ENCODE measurements at regions not wholly inside any gene's neighbourhood (a gene's known extent, or its start where the extent isn't known, plus 50 kb on each side); places are given as distances from the start of the nearest gene placed in this dataset.
"Not testable (repeated sequence)": the region's sequence is repeated elsewhere in the genome, so short reads cannot be mapped to it uniquely, and the experiment has no call there.

DNA sequence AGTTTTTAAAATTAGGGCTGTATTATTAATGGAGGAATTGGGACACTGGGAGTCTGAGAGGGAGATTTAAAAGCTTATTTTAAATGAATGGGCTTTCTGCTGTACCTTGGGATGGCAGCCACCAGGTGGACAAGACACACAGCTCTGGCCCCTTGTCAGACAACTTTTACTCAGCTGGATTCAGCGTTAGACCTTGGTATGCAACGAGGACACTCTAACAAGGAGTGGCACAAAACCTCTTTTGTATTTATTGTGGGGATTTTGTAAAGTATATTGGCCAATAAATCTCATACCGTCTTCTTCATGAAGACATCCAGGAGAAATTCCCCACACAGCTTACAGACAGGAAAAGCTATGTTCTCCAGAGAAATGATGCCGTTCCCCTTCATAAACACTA is 105.7 kb downstream of the LCA5 start:
- DNase-seq, result no peak

DNA sequence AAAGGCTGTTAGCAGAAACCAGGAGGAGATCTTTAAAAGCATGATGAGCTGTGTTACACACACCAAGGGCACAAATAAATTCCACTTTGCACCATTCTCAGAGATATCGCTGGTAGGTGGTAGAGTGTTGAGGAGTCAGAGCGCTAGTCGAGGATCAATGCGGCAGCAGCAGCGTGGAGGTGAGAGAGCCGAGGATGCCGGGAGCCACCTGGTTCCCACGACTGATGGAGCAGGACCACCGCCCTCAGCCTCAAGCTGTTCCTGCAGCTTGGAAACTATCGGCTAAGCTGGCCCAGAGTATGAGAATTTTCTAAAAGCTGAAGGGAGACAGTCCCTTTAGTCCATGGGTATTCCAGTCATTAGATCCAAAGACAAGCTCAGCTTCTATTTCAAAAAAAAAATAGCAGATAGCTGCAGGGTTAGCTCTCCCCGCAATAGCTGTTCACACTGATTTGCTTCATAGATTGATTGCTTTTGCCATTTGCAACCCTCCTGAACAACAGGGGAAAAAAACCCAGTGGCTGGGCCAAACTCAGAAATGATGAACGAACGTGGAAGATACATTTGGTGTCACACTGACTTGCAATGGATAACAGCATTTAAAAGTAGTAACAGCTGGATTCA is 106.2 kb downstream of the LCA5 start:
- no peak for DNase-seq

DNA sequence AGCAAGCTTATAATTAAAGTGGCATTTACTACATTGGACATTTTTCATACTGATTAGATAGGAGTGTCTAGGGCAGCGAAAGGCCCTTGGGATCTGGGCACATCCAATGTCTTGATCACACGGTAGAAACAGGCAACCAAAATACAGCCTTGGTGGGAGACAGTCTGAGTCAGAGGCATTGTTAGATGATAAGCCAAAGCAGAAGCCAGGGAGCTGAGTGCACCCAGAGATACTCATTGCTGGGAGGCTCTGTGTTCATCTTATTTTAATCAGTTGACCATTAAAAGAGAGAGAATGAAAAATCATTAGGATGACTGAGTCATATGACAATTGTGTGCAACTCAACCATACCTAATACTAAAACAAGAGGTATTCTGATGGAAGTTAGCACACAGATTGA is 109.5 kb downstream of the LCA5 start:
- no peak for DNase-seq

DNA sequence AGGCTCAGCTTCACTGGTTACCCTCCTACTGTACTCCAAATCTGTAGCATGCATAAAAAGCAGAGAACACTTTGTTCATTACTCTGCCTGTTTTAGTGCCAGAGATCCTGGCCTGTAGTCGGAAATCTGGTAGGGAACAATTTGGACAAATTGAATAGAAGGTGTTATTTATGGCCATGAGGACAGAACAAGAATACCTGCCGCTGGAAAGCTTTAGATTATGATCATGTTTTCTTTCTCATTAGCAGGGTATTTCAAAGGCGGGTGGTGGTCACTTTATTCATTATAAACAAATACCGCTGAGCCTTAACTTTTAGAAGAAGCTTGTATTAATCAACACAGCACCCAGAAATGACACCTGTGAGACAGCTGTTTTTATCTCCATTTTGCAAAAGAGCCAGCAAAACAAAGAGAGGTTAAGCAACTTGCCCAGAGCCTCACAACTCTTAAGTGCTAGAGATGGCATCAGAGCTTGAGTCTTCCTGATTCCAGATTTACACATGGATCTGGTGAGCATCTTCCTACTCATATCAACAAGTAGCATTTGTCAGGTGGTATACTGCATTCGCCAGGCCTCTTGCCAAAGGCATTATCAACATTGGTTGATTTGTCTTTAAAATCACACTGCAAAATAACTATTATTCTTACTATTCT is 110.5 kb downstream of the LCA5 start:
- no peak for DNase-seq

DNA sequence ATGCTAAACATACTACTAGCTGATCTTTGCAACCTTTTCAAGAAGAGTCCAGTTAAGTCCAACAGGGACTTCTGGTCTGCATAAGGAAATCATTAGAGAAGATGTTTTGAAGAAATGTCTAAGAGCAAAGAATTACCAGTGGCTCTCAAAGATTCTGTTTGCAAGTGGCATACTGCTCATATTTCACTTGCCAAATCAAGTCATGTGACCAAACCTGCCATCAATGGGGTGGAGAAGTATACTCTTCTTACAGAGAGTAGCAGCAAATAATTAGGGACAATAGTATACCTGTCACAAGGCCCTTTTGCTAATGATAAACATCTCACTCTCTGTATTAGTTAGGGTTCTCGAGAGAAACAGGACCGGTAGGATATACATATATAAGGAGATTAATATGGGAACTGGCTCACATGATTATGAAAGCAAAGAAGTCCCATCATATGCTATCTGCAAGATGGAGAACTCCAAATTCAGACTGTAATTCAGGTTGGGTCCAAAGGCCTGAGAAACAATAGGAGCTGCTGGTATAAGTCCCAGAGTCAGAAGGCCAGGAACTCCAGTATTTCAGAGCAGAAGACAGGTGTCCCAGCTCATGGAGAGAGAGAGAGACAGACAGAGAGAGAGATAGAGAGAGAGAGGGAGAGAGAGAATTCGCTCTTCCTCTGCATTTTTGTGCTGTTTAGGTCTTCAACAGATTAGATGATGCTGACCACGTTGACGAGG is 111.5 kb downstream of the LCA5 start:
- no peak for DNase-seq

DNA sequence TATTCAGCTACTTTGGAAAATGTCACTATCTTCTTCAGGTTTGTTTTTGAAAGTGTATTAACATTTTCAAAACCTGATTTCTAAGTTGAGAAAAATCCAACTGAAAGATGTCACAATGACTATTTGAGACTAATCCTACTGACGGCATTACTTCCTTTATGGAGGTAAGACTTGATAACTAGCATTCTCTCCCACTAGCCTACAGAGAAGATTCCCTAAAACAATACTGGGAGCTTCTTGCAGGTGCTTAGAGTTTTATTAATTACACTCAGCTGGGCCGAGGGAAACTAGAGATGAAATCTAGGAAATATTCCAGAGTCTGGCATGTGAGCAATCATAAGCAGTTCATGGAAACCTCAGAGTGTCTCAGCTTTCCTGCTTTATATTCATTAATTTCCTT is 114.0 kb downstream of the LCA5 start:
- no peak for DNase-seq

DNA sequence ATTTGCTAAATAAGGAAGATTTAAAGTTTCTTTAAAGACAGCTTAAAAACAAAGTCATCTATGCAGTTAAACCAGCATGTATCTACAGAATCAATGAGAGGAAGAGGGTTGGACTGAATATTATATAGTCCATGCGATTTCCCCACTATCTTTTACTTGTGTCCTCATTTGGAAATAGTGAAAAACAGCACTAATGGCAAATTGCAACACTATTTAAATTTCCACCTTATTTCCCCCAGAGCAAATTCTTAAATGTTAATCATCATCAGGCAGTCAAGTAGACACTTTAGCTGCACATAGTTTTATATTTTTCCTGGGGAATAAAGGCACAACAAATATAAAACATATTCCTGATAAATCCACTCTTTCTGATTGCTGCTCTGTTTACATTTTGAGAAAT is 114.6 kb downstream of the LCA5 start:
- no peak for DNase-seq

DNA sequence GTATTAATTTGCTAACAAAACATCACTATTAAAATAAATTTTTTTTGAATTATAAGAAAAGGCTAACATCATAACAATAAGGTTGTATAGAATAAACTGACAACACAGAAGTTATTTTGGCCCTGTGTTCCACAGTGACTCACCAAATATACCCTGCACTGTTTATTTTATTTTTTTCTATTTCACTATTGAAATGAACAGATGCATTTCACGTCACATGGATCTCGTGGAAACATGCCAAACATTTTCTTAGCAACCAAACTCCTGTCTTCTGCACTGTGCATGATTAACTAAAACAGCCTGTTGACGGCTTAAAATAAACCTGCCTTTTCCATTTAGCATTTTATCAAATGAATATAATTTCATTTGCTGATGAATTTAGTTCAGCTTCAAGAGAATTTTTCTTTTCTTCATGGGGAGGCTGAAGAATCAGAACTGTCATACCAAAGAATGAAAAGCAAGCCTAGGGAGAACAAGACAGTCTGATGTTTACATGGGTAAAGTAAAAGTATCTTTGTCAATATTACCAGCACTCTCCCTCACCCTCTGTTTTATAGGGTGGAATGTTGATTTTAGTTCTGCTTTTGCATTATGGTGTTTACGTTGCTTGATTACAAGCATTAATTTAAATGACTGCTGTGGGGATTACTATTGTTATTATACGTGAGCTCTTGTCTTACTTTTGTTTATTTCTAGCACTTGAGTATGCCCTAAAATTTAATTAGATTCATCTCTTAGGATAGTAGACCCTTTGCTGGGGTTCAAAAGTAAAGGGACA is 115.3 kb downstream of the LCA5 start:
- DNase-seq, result no peak

DNA sequence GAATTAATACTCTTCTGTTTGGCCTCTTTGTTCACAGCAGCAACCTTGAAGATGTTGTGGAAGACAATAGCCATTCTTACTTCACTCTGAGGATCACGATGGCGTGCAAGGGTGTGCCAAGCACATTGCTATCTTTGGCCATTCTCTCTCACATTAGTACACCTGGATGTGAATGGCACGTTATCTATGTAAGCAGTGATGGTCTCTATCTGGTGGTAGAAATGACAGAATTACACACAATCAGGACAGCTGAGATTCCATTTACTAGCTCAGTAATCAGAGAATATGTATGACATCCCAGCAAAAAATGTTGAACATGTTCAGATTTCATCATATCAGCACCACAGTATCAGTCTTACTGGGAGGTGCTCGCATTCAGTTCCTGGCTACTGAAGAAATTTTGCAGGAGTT is 116.2 kb downstream of the LCA5 start:
- DNase-seq, result no peak

DNA sequence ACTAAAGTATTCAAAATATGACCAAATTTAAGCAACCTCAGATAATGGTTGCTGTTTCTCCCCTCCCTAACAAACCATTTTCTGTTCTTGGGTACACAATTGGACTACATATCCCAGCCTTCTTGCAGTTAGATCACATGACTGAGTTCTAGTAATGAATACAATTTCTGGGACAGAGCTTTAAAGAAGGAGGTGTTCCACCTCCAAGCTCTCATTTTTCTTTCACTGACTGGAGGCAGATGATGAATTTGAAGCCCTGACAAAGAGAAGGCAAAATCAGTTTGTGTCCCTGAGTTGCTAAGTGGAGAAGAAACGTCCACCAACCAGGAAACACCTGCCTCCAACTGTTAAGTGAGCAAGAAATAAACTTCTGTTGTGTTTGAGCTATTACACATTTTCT is 117.2 kb downstream of the LCA5 start:
- no peak for DNase-seq

DNA sequence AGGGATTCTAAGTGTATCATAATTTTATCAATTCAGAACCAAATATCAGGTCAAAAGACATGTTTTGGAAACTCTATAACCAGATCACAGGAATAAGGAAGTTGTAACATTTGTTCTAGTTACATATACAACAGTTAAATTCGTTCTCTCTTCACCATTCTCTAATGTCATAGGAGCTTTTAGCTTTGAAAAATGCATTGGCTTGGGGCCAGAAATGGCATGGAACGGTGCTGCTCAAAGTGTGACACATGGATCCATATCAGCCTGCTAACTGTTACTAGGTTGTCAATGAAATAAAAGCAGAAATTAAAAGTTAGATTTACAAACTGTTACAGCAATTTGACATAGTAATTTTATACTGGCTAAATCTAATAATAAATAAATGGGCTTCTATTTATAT is 120.3 kb downstream of the LCA5 start:
- no peak for DNase-seq

DNA sequence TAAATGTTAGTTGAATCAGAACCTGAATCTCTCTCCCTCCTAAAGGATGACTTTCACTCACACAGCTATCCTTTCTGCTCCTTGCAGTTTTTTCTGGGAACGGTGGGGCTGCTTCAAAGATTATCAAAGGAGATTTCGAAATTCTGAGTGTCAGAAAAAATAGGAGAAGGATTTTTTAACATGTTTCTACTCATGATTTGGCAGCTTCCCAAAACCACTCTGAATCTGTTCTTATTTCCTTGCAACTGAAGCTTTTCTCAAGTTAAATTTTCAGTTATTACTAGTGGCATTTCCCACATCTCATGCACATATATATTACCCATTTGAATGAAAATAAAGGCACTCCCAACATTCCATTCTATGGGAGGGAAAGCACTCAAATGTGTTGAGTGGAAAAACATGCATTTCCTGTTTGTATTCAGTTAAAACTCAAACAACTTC is 123.6 kb downstream of the LCA5 start:
- DNase-seq, result no peak

DNA sequence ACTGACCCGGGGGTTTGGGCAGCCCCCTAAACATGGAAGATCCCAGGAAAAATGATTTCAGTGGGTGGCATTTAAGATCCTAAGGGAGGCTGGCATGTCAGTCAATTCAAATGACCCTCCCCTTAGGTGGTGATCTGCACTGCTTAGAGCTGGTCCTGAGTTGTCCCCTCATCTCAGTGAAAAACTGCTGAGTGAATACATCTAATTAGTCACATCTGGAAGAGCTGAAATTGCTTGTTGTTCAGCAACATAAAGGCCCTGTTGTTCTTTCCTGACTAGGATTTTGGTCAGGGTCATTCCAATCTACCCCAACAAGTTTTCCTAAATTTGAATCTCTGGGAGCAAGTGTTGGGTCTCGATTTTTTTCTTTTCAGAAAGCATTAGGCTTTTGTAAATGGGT is 126.4 kb downstream of the LCA5 start:
- no peak for DNase-seq

DNA sequence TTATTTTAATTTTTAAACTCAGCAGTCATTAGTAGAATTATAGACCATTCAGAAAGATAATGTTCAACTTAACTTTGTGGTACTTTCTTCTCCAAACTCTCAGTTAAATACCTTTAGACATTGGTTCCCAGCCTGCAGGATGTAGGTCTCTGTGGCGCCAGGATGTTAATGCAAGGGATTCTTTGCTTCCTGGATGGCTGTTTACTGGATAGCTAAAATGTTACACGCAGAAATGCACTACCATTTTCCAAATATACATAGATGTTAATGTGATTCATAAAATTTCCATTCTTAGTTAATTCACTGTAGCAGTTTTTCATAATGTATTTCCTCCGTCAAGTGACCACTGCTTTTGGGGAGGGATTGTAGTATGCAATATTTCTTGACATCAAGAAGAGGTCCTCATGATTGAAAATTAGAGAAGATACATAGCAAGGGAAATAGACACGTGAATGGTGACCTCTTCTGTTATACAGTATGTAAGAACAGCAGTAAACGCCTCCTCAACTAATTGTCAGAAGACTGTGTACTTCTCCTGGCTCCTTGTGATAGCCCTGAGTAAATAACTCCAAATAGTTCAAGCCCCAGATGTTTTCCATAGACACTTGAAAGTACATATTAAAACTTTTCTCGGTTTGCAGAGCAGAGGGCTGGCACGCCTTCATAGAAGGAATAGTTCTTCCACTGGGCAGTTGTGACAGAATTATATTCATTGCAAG is 128.8 kb downstream of the LCA5 start:
- DNase-seq, result no peak

DNA sequence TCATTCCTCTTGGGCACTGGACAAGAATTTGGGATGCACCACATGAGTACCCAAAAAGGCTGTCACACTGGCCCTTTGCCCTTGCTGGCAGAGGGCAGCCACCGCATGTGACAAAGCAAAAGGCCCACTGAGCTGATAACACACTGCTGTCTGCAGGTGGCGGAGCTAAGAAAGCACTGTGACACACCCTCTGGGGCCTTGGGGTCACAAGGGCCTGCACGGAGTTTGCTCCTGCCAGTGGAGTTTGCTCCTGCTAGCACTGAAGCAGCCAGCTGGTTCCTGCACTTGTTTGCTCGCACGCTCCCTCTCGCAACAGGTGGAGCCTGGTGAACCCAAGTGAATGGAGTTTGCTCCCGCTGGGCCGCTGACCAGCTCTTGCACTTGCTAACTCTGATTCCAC is 132.6 kb downstream of the LCA5 start:
- DNase-seq, result no peak

DNA sequence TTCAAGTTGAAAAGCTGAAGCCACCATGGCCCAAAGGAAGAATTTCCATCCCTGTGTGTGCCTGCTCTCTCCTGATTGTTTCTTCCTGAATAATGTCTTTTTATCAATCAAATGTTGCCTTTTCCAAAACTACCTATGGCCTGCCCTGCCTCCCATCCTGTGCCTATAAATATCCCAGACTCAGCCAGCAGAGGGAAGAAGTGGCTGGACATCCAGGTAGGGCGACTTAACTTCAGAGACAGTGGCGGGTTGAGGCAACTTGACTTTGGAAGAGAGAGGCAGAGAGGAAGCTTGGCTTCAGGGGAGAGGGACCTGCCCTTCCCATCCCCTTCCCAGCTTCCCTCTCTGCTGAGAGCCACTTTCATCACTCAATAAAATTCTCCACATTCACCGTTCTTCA is 133.0 kb downstream of the LCA5 start:
- DNase-seq, result no peak

DNA sequence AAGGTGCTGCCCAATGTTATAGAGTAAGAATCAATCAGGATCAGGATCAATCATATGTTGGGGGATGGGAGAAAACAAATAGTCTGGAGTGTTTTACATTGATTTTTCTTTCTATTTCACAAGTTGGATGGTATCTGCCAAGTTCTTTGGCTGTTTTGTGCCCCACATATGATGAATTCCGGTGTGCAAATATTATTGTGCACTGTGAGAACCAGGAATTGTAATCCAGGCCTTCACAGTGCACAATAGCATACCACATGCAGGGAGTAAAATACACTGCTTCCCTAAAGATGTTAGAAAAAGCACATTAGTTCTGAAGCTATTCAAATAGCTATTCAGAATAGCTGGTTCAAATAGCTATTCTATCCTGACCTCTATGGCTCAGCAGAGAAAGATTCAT is 133.7 kb downstream of the LCA5 start:
- no peak for DNase-seq

DNA sequence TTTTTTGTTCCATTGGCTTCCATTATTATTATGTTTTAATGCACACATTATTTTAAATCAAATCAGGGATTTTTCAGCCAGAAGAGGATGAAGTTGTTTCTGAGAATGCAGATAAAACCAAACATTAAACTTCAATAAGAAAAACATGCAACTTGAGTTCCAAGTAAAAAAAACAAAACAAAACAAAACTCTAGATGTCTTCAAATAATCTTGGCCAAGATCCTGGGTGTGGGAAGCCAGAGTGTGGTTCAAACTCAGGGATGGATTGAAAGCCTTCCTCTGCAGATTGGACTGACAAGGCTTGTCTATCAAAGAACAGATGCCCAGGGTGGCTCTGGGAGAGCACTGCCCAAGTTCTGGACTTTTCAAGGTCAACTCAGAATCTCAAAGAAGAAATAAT is 134.1 kb downstream of the LCA5 start:
- no peak for DNase-seq

DNA sequence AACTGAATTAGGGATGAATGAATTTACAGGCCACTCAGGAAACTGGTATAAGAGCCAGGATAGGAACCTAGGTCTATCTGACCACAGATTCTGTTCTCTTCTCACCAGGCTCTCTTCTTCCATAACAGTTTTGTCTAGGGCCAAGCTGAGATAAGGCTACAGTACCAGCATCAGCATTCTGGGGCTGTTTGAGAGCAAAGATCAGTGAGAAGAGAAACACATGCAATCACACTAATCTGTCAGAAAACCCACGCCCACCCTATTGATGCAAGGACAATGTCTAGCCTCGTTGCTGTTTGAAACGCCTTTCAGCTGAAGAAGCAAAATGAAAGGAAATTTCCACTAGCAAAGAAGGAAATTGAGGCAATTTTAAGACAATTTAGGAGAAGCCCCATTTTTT is 137.7 kb downstream of the LCA5 start:
- no peak for DNase-seq

DNA sequence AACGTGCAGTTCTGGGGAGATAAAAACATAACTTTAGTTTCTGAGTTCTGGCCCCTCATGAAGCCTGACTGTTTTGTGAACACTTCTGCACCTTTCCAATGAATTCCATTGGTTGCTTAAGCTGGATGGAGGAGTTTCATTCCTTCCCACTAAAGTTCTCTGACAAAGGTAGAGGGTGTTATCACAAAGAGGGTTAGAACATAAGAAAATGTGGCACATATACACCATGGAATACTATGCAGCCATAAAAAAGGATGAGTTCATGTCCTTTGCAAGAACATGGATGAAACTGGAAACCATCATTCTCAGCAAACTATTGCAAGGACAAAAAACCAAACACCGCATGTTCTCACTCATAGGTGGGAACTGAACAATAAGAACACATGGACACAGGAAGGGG is 138.6 kb downstream of the LCA5 start:
- not testable (repeated sequence) for DNase-seq

DNA sequence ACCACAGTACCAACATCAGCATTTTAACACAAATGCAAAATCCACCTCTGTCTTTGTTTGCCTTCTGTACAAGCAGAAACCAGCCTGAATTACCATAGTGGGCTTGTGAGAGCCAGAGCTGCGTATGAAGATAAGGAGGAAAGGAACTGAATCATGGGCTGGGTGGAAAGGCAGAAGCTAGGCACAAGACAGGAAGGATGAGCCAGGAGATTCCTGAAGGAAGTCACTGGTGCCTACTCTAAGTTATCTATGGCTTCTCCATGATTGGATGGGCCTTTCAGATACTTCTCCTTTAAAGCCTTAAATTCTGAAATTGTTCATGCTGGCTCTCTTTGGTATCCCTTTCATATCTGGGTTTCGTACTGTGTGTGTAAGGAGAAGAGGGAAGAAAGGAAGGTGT is 140.6 kb downstream of the LCA5 start:
- DNase-seq, result no peak

DNA sequence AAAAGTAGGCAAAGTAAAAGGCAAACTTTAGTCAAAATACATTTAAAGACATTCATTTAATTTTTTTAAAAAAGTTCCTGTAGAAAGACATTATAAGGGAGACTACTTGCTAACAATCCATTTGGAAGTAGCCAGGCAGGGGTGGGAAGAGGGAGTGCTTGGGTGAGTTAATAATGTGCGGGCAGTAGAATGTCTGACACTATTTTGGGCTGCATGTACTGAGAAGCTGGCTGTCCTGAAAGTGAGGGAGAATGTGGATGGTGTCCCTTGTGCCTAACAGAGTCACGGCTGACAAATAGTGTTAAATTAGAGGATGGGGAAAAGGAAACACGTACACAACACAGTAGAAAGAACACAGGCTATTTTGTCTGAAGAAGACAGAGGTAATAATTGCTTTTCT is 142.5 kb downstream of the LCA5 start:
- no peak for DNase-seq

DNA sequence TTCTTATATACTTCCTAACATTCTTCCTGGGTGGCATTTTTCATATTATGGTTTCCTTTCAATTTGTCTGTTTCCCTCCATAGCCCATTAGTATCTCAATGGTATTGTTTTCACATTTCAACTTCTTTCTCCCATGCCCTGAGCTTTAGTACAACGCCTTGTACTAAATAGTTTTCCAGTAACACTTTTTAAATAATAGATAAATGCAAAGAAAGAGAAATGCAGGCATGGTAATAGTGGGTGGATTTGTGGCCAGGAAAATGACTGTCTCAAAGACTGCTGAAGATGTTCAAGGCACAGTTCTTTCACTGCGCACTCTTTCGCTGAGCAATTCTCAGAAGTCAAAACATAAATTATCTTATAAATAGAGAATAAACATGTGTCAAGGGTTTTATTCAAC is 145.1 kb downstream of the LCA5 start:
- no peak for DNase-seq

All from stimulated activated CD4-positive, alpha-beta T cell treated with anti-CD3 and anti-CD28 coated beads, Interleukin-15, amount 100 ng/mL, for 24 hours (primary cell).